ENCODE measurements at regions not wholly inside any gene's neighbourhood (a gene's known extent, or its start where the extent isn't known, plus 50 kb on each side); places are given as distances from the start of the nearest gene placed in this dataset.
"Not testable (repeated sequence)": the region's sequence is repeated elsewhere in the genome, so short reads cannot be mapped to it uniquely, and the experiment has no call there.

- no peak for DNase-seq (ENCODE audit: low spot score)
Measured at GRCh38 chr14:55767286-55767685, 187.3 kb downstream of the KTN1 start.

GRCh38 chr14:55769877-55770276 lies 189.9 kb downstream of the KTN1 start:
- no peak for DNase-seq (ENCODE audit: low spot score)

GRCh38 chr14:55771242-55771981 lies 191.4 kb downstream of the KTN1 start:
- DNase-seq (ENCODE audit: low spot score) = no peak

- no peak for DNase-seq (ENCODE audit: low spot score)
Measured at GRCh38 chr14:55772486-55772885, 192.5 kb downstream of the KTN1 start.

- no peak for DNase-seq (ENCODE audit: low spot score)
Measured at GRCh38 chr14:55773312-55773711, 193.3 kb downstream of the KTN1 start.

- no peak for DNase-seq (ENCODE audit: low spot score)
Measured at GRCh38 chr14:55773984-55774545, 194.1 kb downstream of the KTN1 start.

GRCh38 chr14:55777877-55778276 lies 197.9 kb downstream of the KTN1 start:
- no peak for DNase-seq (ENCODE audit: low spot score)

GRCh38 chr14:55780156-55780946 lies 200.3 kb downstream of the KTN1 start:
- no peak for DNase-seq (ENCODE audit: low spot score)

- DNase-seq (ENCODE audit: low spot score) = no peak
Measured at GRCh38 chr14:55781046-55781445, 201.0 kb downstream of the KTN1 start.

GRCh38 chr14:55782166-55782565 lies 202.2 kb downstream of the KTN1 start:
- no peak for DNase-seq (ENCODE audit: low spot score)

- DNase-seq (ENCODE audit: low spot score) = no peak
Measured at GRCh38 chr14:55789406-55789805, 209.4 kb downstream of the KTN1 start.

- no peak for DNase-seq (ENCODE audit: low spot score)
Measured at GRCh38 chr14:55794655-55795595, 214.9 kb downstream of the KTN1 start.

- not testable (repeated sequence) for DNase-seq (ENCODE audit: low spot score)
Measured at GRCh38 chr14:55796513-55796912, 216.5 kb downstream of the KTN1 start.

GRCh38 chr14:55798406-55798805 lies 218.4 kb downstream of the KTN1 start:
- no peak for DNase-seq (ENCODE audit: low spot score)

GRCh38 chr14:55799508-55800095 lies 219.6 kb downstream of the KTN1 start:
- DNase-seq (ENCODE audit: low spot score) = no peak

- DNase-seq (ENCODE audit: low spot score) = no peak
Measured at GRCh38 chr14:55800156-55800785, 220.3 kb downstream of the KTN1 start.

- DNase-seq (ENCODE audit: low spot score) = no peak
Measured at GRCh38 chr14:55801121-55801520, 221.1 kb downstream of the KTN1 start.

- no peak for DNase-seq (ENCODE audit: low spot score)
Measured at GRCh38 chr14:55802986-55803872, 223.2 kb downstream of the KTN1 start.

- DNase-seq (ENCODE audit: low spot score) = no peak
Measured at GRCh38 chr14:55803873-55804553, 224.0 kb downstream of the KTN1 start.

- no peak for DNase-seq (ENCODE audit: low spot score)
Measured at GRCh38 chr14:55805250-55805649, 225.2 kb downstream of the KTN1 start.
